Lower lobe of right lung (tissue), 2 donors: ENCODE measurements at regions not wholly inside any gene's neighbourhood (a gene's known extent, or its start where the extent isn't known, plus 50 kb on each side); places are given as distances from the start of the nearest gene placed in this dataset.

ENCODE experiments used
- ATAC-seq, 2 donors: fragments of 200-7000 bp; cut with Tn5 transposase; one replicate each; pipeline ENCODE4 v1.9.1; 2020 to 2022; ENCODE audit warnings: mild to moderate bottlenecking in 2 of 2, moderate library complexity in 2 of 2
- DNase-seq: peaks from one replicate; pipeline ENCODE4 v3.0.0-alpha.2; 2020
- H3K27ac ChIP-seq: fragments of 200-600 bp; one replicate; pipeline ENCODE4 v1.8.0; 2022
- H3K27me3 ChIP-seq: fragments of 200-600 bp; one replicate; pipeline ENCODE4 v1.8.0; 2022; ENCODE audit warnings: low read depth
- H3K36me3 ChIP-seq: fragments of 200-600 bp; one replicate; pipeline ENCODE4 v1.8.0; 2022; ENCODE audit warnings: mild to moderate bottlenecking
- H3K4me1 ChIP-seq: fragments of 200-600 bp; one replicate; pipeline ENCODE4 v1.8.0; 2022
- H3K4me3 ChIP-seq: fragments of 200-600 bp; one replicate; pipeline ENCODE4 v1.8.0; 2022; ENCODE audit warnings: mild to moderate bottlenecking
- H3K9me3 ChIP-seq: fragments of 200-600 bp; one replicate; pipeline ENCODE4 v1.8.0; 2022
- CTCF ChIP-seq: fragments of 200-600 bp; IDR thresholded peaks from one replicate; pipeline ENCODE4 v1.8.0; 2022; ENCODE audit warnings: antibody characterized with exemption, mild to moderate bottlenecking
- intact Hi-C: fragments of 100-400 bp; cut with DNase I; formaldehyde crosslinking; loops from one replicate; pipeline ENCODE4 v1.11.0; 2022
- donor health status: DM: no; HTN: yes; CAD: no; lungs with severe emphysema.

DNA sequence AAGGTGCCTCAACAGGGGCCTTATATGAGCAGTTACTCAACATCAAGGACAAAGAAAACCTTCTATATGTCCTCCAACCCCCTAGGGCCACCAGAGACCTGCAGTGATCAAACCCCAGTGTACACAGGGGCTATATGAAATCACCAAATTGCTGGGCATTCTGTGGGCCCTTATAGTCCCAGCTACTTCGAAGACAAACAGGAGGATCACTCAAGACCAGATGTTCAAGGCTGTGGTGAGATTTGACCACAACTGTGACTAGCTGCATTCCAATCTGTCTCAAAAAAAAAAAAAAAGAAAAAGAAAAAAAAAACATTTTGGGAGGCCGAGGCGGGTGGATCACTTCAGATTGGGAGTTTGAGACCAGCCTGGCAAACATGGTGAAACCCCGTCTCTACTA lies 51.0 kb upstream of the PRB2 start:
- no peak for ATAC-seq
- TF ChIP-seq CTCF: no peak
- intact Hi-C loops: no loop called here

DNA sequence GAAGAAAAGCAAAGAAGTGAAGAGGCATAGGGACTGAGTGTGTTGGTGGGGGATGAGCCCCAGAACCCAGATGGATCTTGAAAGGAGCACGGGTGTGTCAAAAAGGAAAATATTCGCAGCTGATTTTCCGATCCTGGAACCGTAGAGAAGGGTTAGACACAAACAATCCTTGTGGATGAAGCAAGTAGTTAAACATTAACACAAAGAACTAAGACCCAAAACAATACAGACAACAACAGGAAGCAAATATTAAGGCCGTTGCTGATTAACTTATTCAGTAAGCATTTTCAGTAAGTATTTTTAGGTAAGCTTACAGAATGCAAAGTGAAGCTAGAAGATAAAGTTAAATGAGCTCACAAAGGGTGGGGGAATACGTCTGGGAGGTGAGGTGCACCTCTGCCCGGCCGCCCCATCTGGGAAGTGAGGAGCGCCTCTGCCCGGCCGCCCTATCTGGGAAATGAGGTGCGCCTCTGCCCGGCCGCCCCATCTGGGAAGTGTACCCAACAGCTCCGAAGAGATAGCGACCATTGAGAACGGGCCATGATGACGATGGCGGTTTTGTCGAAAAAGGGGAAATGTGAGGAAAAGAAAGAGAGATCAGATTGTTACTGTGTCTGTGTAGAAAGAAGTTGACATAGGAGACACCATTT lies 62.8 kb upstream of the PRB2 start:
- TF ChIP-seq CTCF: no peak
- H3K4me1 ChIP-seq: no peaks in the 10 kb centered on the region
- no peaks in the 10 kb centered on the region for H3K36me3 ChIP-seq
- no peak overlapping the region for H3K27ac ChIP-seq
- intact Hi-C loops: no loop called here
- H3K9me3 ChIP-seq: no peaks in the 10 kb centered on the region
- H3K27me3 ChIP-seq: no peaks in the 10 kb centered on the region
- no peak overlapping the region for H3K4me3 ChIP-seq
- ATAC-seq (no peak), DNase-seq (no peak)

More for the DNA sequence above, 51.0 kb upstream of the PRB2 start:
- no peaks in the 10 kb centered on the region for H3K9me3 ChIP-seq
- H3K4me3 ChIP-seq: no peak overlapping the region
- DNase-seq: no peak
- no peak overlapping the region for H3K27ac ChIP-seq
- no peaks in the 10 kb centered on the region for H3K27me3 ChIP-seq
- H3K36me3 ChIP-seq: no peaks in the 10 kb centered on the region
- no peaks in the 10 kb centered on the region for H3K4me1 ChIP-seq

GRCh38 chr12:11460343-11461023 lies 65.1 kb upstream of the PRB2 start:
- no peak for TF ChIP-seq CTCF
- no peak overlapping the region for H3K27ac ChIP-seq
- no peak for DNase-seq
- no peaks in the 10 kb centered on the region for H3K27me3 ChIP-seq
- ATAC-seq: no peak
- intact Hi-C loops: no loop called here
- no peaks in the 10 kb centered on the region for H3K9me3 ChIP-seq
- H3K4me1 ChIP-seq: no peaks in the 10 kb centered on the region
- no peaks in the 10 kb centered on the region for H3K36me3 ChIP-seq
- no peak overlapping the region for H3K4me3 ChIP-seq

GRCh38 chr12:11461433-11461832 lies 66.1 kb upstream of the PRB2 start:
- ATAC-seq: no peak
- H3K27me3 ChIP-seq: no peaks in the 10 kb centered on the region
- no peak for DNase-seq
- H3K4me3 ChIP-seq: no peak overlapping the region
- intact Hi-C loops: no loop called here
- H3K4me1 ChIP-seq: no peaks in the 10 kb centered on the region
- H3K27ac ChIP-seq: no peak overlapping the region
- no peaks in the 10 kb centered on the region for H3K36me3 ChIP-seq
- no peaks in the 10 kb centered on the region for H3K9me3 ChIP-seq
- no peak for TF ChIP-seq CTCF

- no peaks in the 10 kb centered on the region for H3K27me3 ChIP-seq
- no peak for TF ChIP-seq CTCF
- DNase-seq (no peak), ATAC-seq (no peak)
- intact Hi-C loops: no loop called here
- H3K36me3 ChIP-seq: no peaks in the 10 kb centered on the region
- H3K27ac ChIP-seq: no peak overlapping the region
- no peaks in the 10 kb centered on the region for H3K9me3 ChIP-seq
- H3K4me1 ChIP-seq: no peaks in the 10 kb centered on the region
- no peak overlapping the region for H3K4me3 ChIP-seq
These were observed 81.7 kb upstream of the PRB2 start for GRCh38 chr12:11477110-11477509.
